HG03066 (cell line): ENCODE measurements at regions not wholly inside any gene's neighbourhood (a gene's known extent, or its start where the extent isn't known, plus 50 kb on each side); places are given as distances from the start of the nearest gene placed in this dataset.

Experiments used
- ATAC-seq: cut with Tn5 transposase; IDR thresholded peaks from one replicate; pipeline ENCODE4 v1.9.1; 2021; ENCODE audit warnings: low read depth; ENCODE audit not compliant: unreplicated experiment

DNA sequence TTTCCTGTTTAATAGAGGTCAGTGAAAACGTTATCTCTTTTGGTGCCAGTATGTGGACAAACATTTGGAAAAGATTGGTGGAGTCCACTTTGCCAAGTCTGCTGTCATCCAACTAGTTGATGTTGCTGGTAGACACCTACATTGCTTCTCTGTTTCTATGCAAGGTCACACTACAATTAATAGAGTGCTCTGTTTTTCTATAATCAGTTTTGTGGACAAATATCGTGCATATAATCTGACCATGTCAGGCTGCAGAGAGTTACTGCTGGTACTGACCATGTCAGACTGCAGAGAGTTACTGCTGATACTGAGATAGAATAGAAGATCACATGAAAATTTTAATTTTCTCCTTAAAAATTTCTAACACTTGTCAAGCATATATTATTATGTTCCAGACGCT is 603.3 kb downstream of the TSN start:
- no peak for ATAC-seq

- ATAC-seq, result no peak
Observed at GRCh38 chr2:122363885-122364284, 608.4 kb downstream of the TSN start.

DNA sequence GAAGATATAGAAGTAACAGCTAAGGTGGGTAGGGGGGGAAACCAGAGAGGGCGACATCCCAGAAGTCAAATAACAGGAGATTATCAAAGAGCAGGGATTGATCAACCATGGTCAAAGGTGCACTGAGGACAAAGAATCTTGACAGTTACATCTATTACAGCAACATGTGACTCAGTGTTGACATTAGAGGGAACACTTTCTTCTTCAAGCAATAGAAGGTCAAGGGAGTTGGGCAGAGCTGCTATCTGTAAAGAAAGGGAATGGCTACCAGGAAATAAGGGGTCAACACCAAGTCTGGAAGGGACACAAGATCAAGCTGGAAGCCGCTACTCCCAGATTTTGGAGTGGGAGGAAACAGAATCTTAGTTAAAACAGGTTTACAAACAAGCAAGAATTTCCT is 611.0 kb downstream of the TSN start:
- no peak for ATAC-seq

DNA sequence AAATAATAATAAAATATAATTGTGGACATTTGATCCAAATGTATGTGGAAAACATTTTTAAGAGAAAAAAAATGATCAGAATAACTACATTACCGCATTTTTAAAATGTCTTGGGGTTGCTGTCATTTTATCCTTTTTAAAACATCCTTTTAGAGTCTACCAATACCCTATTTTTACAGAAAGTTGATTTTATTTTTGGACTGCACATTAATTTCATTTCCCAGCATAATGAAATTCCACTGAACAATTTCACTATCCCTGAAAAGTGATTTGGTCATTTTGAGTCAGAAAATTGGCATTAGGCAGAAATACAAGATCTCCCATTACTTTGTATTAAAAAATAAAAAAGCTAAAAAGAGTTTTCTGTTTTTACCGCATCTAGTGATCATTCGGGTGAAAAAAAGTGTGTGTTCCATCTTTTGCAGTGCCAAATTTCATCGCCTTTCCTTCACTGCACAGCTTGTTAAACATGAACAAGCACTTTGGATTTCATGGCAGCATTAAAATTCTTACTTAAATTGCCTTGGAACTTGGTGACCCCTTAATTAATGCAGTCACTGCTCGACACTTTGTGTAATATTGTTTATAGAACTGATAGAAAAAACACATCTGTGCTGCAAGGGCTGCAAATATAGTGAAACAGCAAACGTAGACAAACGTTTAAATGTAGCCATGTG is 611.7 kb downstream of the TSN start:
- no peak for ATAC-seq

GRCh38 chr2:122367646-122368010 is 612.2 kb downstream of the TSN start:
- no peak for ATAC-seq

GRCh38 chr2:122368576-122369243 is 613.3 kb downstream of the TSN start:
- no peak for ATAC-seq

DNA sequence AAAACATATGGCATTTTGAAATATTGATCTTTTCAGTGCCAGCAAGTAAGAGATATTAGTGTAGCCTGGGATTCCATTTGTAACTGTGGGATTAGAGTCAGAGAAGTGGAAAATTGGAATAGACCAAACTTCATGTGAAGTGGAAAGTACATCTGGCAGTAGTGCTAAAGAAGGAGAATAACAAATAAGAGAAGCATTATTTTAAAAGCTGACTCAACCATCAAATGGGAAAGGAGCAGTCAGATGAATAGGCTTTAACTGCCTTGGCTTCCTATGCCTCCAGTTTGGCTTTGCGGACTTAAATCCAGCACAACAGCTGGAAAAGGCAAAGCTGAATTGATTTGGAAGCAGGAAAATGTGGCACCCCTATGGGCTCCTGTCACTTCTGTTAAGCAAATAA is 623.1 kb downstream of the TSN start:
- no peak for ATAC-seq

DNA sequence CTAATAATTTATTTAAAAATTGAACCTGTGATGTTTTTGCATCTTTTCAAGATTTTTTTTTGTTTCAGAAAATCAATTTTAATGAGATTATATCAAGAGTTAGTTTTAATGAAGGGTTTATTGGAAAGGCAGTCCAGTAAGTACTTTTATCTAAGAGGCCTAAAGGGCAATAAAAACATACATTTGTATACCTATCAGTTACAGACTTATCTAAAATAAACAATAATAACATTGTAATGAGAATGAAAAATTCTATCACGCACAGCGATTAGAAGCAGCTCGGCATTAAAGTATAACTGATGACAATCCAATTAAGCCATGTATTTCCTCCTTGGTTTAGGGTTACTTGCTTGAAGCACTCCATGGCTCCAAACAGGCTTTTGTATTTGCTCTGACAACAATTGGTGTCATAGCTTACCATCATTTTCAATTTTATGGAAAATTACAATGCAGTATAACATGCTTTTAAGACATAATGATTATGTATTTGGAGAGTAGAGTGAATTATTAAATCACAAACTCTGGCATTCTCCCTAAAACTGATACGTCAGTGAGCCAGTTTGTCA is 629.4 kb downstream of the TSN start:
- no peak for ATAC-seq

- ATAC-seq, result no peak
Observed at GRCh38 chr2:122388208-122388607, 632.8 kb downstream of the TSN start.

- ATAC-seq, result no peak
Observed at GRCh38 chr2:122389694-122390093, 634.2 kb downstream of the TSN start.

DNA sequence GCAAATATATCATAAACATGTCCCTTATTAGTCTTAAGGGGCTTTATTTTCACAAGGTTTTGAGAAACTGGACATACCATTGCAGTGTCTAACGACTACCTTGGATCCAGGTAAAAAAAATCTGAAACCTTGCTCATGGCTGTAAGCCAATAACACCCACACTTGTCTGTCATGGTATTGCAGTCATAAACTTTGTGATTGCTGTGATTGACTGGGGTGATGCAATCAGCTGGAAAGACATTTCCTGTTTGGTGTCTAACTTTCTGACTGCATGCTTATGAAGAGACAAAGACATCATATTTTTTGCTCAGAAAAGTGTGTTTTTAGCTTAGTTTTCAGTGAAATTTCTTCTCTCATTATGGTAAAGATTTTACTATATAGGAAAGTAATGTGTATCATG is 635.0 kb downstream of the TSN start:
- no peak for ATAC-seq

DNA sequence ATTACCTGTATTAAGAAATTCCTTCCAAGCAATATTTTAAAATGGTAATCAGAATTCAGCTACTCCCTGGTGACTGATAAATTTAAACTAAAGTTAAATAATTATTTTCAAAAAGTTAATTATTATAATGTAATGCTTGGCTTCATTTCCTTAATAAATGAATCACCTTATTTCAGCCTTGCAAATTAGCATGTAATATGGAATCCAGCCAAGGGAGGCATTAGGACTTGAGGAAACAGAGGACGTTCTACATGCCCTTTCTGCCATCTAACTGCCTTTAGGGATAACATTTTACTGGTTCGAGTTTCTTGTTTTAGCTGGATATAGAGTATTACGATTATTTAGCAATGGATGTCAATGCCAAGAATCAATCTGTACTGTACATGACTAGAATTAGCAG is 636.3 kb downstream of the TSN start:
- ATAC-seq, result no peak

- no peak for ATAC-seq
Observed at GRCh38 chr2:122395687-122396086, 640.2 kb downstream of the TSN start.

DNA sequence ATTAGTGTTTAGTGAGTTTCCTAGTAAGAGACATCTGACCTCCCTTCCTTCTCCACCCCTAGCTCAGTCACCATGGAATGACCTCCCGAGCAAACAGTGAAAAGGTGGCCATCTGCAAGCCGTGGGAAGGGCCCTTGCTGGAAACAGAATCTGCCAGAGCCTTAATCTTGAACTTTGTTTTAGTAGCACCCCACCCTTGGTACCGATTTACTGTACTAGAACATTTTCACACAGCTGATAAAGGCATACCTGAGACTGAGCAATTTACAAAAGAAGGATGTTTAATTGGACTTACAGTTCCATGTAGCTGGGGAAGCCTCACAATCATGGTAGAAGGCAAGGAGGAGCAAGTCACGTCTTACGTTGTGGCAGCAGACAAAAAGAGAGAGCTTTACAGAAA is 655.8 kb downstream of the TSN start:
- ATAC-seq, result no peak

GRCh38 chr2:122412360-122412759 is 656.9 kb downstream of the TSN start:
- ATAC-seq, result no peak

GRCh38 chr2:122414902-122415301 is 659.5 kb downstream of the TSN start:
- ATAC-seq, result no peak

DNA sequence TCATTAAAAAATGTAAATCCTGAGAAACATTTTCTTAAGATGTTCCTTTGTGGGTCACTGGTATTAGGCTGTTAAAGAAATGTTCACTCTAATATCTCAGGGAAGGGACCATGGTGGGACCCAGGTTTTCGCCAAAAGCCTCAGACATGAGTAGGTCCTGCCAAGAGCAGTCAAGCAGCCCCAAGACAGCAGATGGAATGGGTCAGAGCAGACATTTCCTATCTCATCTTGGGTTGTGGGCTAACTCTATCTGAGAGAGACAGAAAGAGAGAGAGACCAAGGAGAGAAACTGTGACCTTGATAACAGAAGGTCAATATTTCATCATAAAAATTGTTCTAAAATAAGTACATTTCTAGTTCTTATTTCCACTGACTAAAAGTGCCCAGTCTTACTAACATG is 661.7 kb downstream of the TSN start:
- ATAC-seq, result no peak

DNA sequence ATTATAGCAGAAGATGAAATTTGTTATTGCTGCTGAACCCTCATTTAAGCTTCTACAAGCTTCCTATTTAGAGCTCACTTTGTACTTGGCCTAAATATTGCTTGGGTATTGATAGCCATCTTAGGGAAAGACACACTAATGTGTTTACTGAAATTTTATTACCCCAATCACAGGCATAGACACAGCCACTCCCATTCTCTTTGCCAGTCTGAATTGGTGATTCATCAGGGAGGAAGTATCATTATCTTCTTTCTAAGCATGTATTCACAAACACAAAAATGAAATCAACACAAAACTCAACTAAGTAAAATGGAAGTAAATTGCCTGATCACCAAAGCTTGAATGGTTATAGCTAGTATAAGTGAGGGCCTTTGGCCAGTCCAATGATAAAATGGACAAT is 666.3 kb downstream of the TSN start:
- no peak for ATAC-seq

DNA sequence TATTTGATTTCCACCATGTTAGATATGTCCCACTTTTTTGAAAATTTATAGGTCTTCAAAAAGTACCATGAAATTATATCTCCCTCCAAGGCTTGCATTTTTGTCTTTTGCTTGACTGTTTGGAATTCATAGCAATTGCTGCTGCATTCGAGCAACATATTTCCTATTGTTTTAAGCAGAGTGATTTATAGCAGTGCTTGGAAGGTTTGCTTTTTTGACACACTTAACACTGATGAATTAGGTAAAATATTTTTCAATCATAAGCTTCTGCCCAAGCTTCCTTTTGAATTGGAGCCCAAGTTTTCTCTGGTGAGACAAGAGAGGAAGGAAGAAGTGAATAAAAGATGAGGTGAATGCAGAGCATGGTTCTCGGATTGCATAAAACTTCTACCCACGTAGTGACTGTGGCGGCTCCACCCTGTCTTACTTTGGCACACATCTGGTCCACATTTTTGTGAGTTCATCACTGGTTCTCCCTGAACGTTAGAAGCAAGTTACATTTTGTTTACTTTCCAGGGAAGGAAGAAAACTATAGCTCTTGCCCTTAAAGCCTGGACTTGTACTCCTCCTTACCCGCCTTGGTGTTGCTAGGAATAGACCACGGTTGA is 667.0 kb downstream of the TSN start:
- no peak for ATAC-seq

- no peak for ATAC-seq
Observed at GRCh38 chr2:122423934-122424333, 668.5 kb downstream of the TSN start.

GRCh38 chr2:122433123-122433754 is 677.8 kb downstream of the TSN start:
- no peak for ATAC-seq
